HS-5 (cell line): ENCODE measurements at regions not wholly inside any gene's neighbourhood (a gene's known extent, or its start where the extent isn't known, plus 50 kb on each side); places are given as distances from the start of the nearest gene placed in this dataset.
A peak's percentile ranks its signal among the peaks of the same experiment; 100 is the strongest.

Source experiments
- DNase-seq: peaks from one replicate; pipeline ENCODE4 v3.0.0-alpha.2; 2012; ENCODE audit warnings: low read depth

- no peak for DNase-seq
Observed at GRCh38 chr4:14790494-14790893, 211.8 kb upstream of the CPEB2 start.

GRCh38 chr4:14792702-14793227, 209.5 kb upstream of the CPEB2 start:
- DNase-seq, result no peak

- DNase-seq, result no peak
Observed at GRCh38 chr4:14800977-14801376, 201.3 kb upstream of the CPEB2 start.

- no peak for DNase-seq
Observed at GRCh38 chr4:14802596-14802995, 199.7 kb upstream of the CPEB2 start.

- DNase-seq, result no peak
Observed at GRCh38 chr4:14807856-14808255, 194.4 kb upstream of the CPEB2 start.

- no peak for DNase-seq
Observed at GRCh38 chr4:14809203-14809602, 193.1 kb upstream of the CPEB2 start.

GRCh38 chr4:14810121-14810520, 192.2 kb upstream of the CPEB2 start:
- no peak for DNase-seq

- no peak for DNase-seq
Observed at GRCh38 chr4:14810568-14810967, 191.7 kb upstream of the CPEB2 start.

- no peak for DNase-seq
Observed at GRCh38 chr4:14812101-14812500, 190.2 kb upstream of the CPEB2 start.

- DNase-seq, result no peak
Observed at GRCh38 chr4:14816623-14817261, 185.5 kb upstream of the CPEB2 start.

- no peak for DNase-seq
Observed at GRCh38 chr4:14824189-14824588, 178.1 kb upstream of the CPEB2 start.

- no peak for DNase-seq
Observed at GRCh38 chr4:14827111-14827510, 175.2 kb upstream of the CPEB2 start.

GRCh38 chr4:14829795-14830194, 172.5 kb upstream of the CPEB2 start:
- no peak for DNase-seq

- no peak for DNase-seq
Observed at GRCh38 chr4:14831416-14831815, 170.9 kb upstream of the CPEB2 start.

- no peak for DNase-seq
Observed at GRCh38 chr4:14833053-14833452, 169.2 kb upstream of the CPEB2 start.

- DNase-seq, result no peak
Observed at GRCh38 chr4:14834382-14834781, 167.9 kb upstream of the CPEB2 start.

GRCh38 chr4:14835288-14835687, 167.0 kb upstream of the CPEB2 start:
- no peak for DNase-seq

GRCh38 chr4:14835708-14836425, 166.4 kb upstream of the CPEB2 start:
- no peak for DNase-seq

GRCh38 chr4:14837860-14838259, 164.4 kb upstream of the CPEB2 start:
- no peak for DNase-seq

- DNase-seq, result peak; percentile 14
Observed at GRCh38 chr4:14841801-14842768, 160.2 kb upstream of the CPEB2 start.

- no peak for DNase-seq
Observed at GRCh38 chr4:14842964-14843630, 159.2 kb upstream of the CPEB2 start.

GRCh38 chr4:14844061-14844460, 158.2 kb upstream of the CPEB2 start:
- no peak for DNase-seq
